ENCODE measurements at regions not wholly inside any gene's neighbourhood (a gene's known extent, or its start where the extent isn't known, plus 50 kb on each side); places are given as distances from the start of the nearest gene placed in this dataset.

DNA sequence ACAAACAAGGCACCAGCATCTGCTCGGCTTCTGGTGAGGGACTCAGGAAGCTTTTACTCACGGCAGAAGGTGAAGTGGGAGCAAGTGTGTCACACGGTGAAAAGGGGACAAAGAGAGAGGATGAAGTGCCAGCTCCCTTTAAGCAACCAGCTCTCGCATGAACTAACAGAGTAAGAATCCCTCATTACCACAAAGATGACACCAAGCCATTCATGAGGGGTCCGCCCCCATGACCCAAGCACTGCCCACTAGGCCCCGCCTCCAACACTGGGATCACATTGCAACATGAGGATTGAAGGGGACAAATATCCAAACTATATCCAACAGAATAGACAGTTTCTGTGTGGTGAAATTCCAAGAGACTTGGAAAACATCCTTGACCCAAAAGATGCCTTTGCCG is 198.2 kb upstream of the POU2AF2 start:
- no peak overlapping the region for H3K27ac ChIP-seq (ENCODE audit: low read length)
- TF ChIP-seq CTCF (IDR thresholded peaks at IDR 0.05; ENCODE audit: low read length) (no peak), EZH2 (optimal IDR thresholded peaks at IDR 0.05; ENCODE audit: low read depth, low read length) (no peak)
- no peaks in the 10 kb centered on the region for H3K9me3 ChIP-seq (replicated peaks; ENCODE audit: insufficient read depth, low read length)
- H3K9me2 ChIP-seq (replicated peaks; ENCODE audit: insufficient read depth, low read length), result no peaks in the 10 kb centered on the region
- no peaks in the 10 kb centered on the region for H4K20me1 ChIP-seq (ENCODE audit: insufficient read depth, low read length)
- H3K4me1 ChIP-seq (ENCODE audit: low read length), result no peaks in the 10 kb centered on the region
- H3K36me3 ChIP-seq (replicated peaks; ENCODE audit: insufficient read depth, low read length), result no peaks in the 10 kb centered on the region
- H3K27me3 ChIP-seq (replicated peaks; ENCODE audit: insufficient read depth, low read length), result no peaks in the 10 kb centered on the region
- no peak overlapping the region for H3K4me3 ChIP-seq (ENCODE audit: low read length)
- H3K4me2 ChIP-seq (ENCODE audit: low read depth, low read length), result no peak overlapping the region
- H2AFZ ChIP-seq (ENCODE audit: low read length), result no peak overlapping the region
- H3F3A ChIP-seq (ENCODE audit: insufficient read depth, low read length), result no peaks in the 10 kb centered on the region
- DNase-seq, result no peak
- H3K79me2 ChIP-seq (ENCODE audit: low read length), result no peaks in the 10 kb centered on the region
- H3K9ac ChIP-seq (ENCODE audit: low read length), result no peak overlapping the region

- H4K20me1 ChIP-seq (ENCODE audit: insufficient read depth, low read length), result no peaks in the 10 kb centered on the region
- no peak for DNase-seq
- H3K27me3 ChIP-seq (replicated peaks; ENCODE audit: insufficient read depth, low read length), result no peaks in the 10 kb centered on the region
- no peak overlapping the region for H2AFZ ChIP-seq (ENCODE audit: low read length)
- H3K79me2 ChIP-seq (ENCODE audit: low read length), result no peaks in the 10 kb centered on the region
- no peak overlapping the region for H3K9ac ChIP-seq (ENCODE audit: low read length)
- H3F3A ChIP-seq (ENCODE audit: insufficient read depth, low read length), result no peaks in the 10 kb centered on the region
- H3K36me3 ChIP-seq (replicated peaks; ENCODE audit: insufficient read depth, low read length), result no peaks in the 10 kb centered on the region
- no peak for TF ChIP-seq CTCF (IDR thresholded peaks at IDR 0.05; ENCODE audit: low read length)
- no peak for TF ChIP-seq EZH2phosphoT487 (IDR thresholded peaks at IDR 0.05; ENCODE audit: low read length)
- TF ChIP-seq EZH2 (optimal IDR thresholded peaks at IDR 0.05; ENCODE audit: low read depth, low read length), result no peak
- no peaks in the 10 kb centered on the region for H3K9me2 ChIP-seq (replicated peaks; ENCODE audit: insufficient read depth, low read length)
- no peaks in the 10 kb centered on the region for H3K4me1 ChIP-seq (ENCODE audit: low read length)
- H3K27ac ChIP-seq (ENCODE audit: low read length), result no peak overlapping the region
- no peak overlapping the region for H3K4me2 ChIP-seq (ENCODE audit: low read depth, low read length)
- no peak overlapping the region for H3K4me3 ChIP-seq (ENCODE audit: low read length)
- no peaks in the 10 kb centered on the region for H3K9me3 ChIP-seq (replicated peaks; ENCODE audit: insufficient read depth, low read length)
These were observed 199.2 kb upstream of the POU2AF2 start for GRCh38 chr11:111046291-111046690.

DNA sequence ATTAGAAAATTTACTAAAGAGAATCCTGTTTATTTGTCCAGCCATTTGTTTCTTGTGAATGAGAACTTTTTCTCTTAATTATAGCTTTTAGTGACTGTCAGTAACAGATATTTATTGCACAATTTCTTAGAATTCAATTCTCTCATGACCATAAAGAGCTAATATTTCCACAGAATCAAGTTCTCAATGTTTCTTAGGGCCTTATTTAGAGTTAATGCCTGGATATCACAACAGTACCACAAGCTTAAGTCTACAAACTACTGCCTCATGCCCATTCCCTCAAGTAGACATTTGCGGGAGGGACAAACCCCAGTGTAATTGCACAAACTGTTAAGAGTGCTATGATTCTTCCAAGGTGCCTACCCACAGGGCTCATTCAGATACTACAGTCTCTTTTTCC is 199.7 kb upstream of the POU2AF2 start:
- Histone ChIP-seq H3F3A (ENCODE audit: insufficient read depth, low read length) (no peaks in the 10 kb centered on the region), H3K4me3 (ENCODE audit: low read length) (no peak overlapping the region), H3K27me3 (replicated peaks; ENCODE audit: insufficient read depth, low read length) (no peaks in the 10 kb centered on the region), H3K4me2 (ENCODE audit: low read depth, low read length) (no peak overlapping the region), H3K79me2 (ENCODE audit: low read length) (no peaks in the 10 kb centered on the region), H4K20me1 (ENCODE audit: insufficient read depth, low read length) (no peaks in the 10 kb centered on the region), H3K9me2 (replicated peaks; ENCODE audit: insufficient read depth, low read length) (no peaks in the 10 kb centered on the region), H3K9me3 (replicated peaks; ENCODE audit: insufficient read depth, low read length) (no peaks in the 10 kb centered on the region), H3K9ac (ENCODE audit: low read length) (no peak overlapping the region), H2AFZ (ENCODE audit: low read length) (no peak overlapping the region), H3K36me3 (replicated peaks; ENCODE audit: insufficient read depth, low read length) (no peaks in the 10 kb centered on the region), H3K27ac (ENCODE audit: low read length) (no peak overlapping the region), H3K4me1 (ENCODE audit: low read length) (no peaks in the 10 kb centered on the region)
- TF ChIP-seq EZH2 (optimal IDR thresholded peaks at IDR 0.05; ENCODE audit: low read depth, low read length) (no peak), EZH2phosphoT487 (IDR thresholded peaks at IDR 0.05; ENCODE audit: low read length) (no peak), CTCF (IDR thresholded peaks at IDR 0.05; ENCODE audit: low read length) (no peak)
- no peak for DNase-seq

Measured in MM.1S (cell line).